Neuronal stem cell (in vitro differentiated cells): ENCODE measurements at regions not wholly inside any gene's neighbourhood (a gene's known extent, or its start where the extent isn't known, plus 50 kb on each side); places are given as distances from the start of the nearest gene placed in this dataset.

ENCODE experiments used
- DNase-seq: peaks from one replicate; pipeline ENCODE4 v3.0.0-alpha.2; 2013; ENCODE audit warnings: low spot score
- H2AFZ ChIP-seq: one replicate; pipeline ENCODE4 v1.6.1; 2013; ENCODE audit warnings: mild to moderate bottlenecking, low read length, inconsistent platforms
- H2AK5ac ChIP-seq: 2 replicates; pipeline ENCODE4 v1.6.1; 2013; ENCODE audit warnings: low read depth, mild to moderate bottlenecking, inconsistent platforms, low read length, moderate library complexity, mixed read lengths
- H2BK120ac ChIP-seq: 2 replicates; pipeline ENCODE4 v1.6.1; 2013; ENCODE audit warnings: low read depth, mild to moderate bottlenecking, inconsistent platforms, low read length, moderate library complexity, mixed read lengths
- H2BK12ac ChIP-seq: one replicate; pipeline ENCODE4 v1.6.1; 2013; ENCODE audit warnings: low read length, inconsistent platforms
- H2BK15ac ChIP-seq: 2 replicates; pipeline ENCODE4 v1.6.1; 2013; ENCODE audit warnings: mild to moderate bottlenecking, low read length, inconsistent platforms, mixed read lengths
- H2BK5ac ChIP-seq: one replicate; pipeline ENCODE4 v1.6.1; 2013; ENCODE audit warnings: inconsistent platforms, mild to moderate bottlenecking, low read length, moderate library complexity
- H3K14ac ChIP-seq: one replicate; pipeline ENCODE4 v1.6.1; 2013; ENCODE audit warnings: low read length, inconsistent platforms
- H3K18ac ChIP-seq: 2 replicates; pipeline ENCODE4 v1.6.1; 2013; ENCODE audit warnings: low read length, inconsistent platforms
- H3K23ac ChIP-seq: 2 replicates; pipeline ENCODE4 v1.6.1; 2013; ENCODE audit warnings: low read depth, mild to moderate bottlenecking, mixed read lengths, low read length, inconsistent platforms; ENCODE audit not compliant: poor library complexity
- H3K27ac ChIP-seq: replicated peaks from 3 replicates; pipeline ENCODE4 v1.5.1; 2013; ENCODE audit warnings: low read length, inconsistent platforms
- H3K27me3 ChIP-seq, 3 experiments: 2 replicates each; pipeline ENCODE4 v1.6.1; 2013; ENCODE audit warnings: low read length in 3 of 3, mild to moderate bottlenecking in 2 of 3, inconsistent platforms in 1 of 3, low read depth in 1 of 3, mixed read lengths in 1 of 3, moderate library complexity in 1 of 3; ENCODE audit not compliant: control insufficient read depth in 3 of 3, insufficient read depth in 3 of 3
- H3K36me3 ChIP-seq, 2 donors: replicated peaks in 1 of 2; 2 replicates each; pipeline ENCODE4 v1.6.1; 2013; ENCODE audit warnings: low read length in 2 of 2; ENCODE audit not compliant: control insufficient read depth in 2 of 2, insufficient read depth in 2 of 2
- H3K4ac ChIP-seq: 2 replicates; pipeline ENCODE4 v1.6.1; 2013; ENCODE audit warnings: inconsistent platforms, mild to moderate bottlenecking, low read length, moderate library complexity
- H3K4me1 ChIP-seq, 2 donors: 1 replicate in 1 of 2; 2 replicates in 1 of 2; pipeline ENCODE4 v1.6.1; 2013; ENCODE audit warnings: low read length in 2 of 2, low read depth in 1 of 2; ENCODE audit not compliant: control insufficient read depth in 2 of 2, insufficient read depth in 1 of 2
- H3K4me2 ChIP-seq: one replicate; pipeline ENCODE4 v1.6.1; 2013; ENCODE audit warnings: mild to moderate bottlenecking, low read length, inconsistent platforms; ENCODE audit not compliant: insufficient read depth, poor library complexity, severe bottlenecking
- H3K4me3 ChIP-seq, 2 donors: 2 replicates each; pipeline ENCODE4 v1.5.1; 2013; ENCODE audit warnings: low read length in 2 of 2, mild to moderate bottlenecking in 2 of 2, inconsistent platforms in 1 of 2, moderate library complexity in 1 of 2
- H3K79me1 ChIP-seq: one replicate; pipeline ENCODE4 v1.6.1; 2013; ENCODE audit warnings: low read depth, mild to moderate bottlenecking, inconsistent platforms, low read length, moderate library complexity
- H3K9ac ChIP-seq: one replicate; pipeline ENCODE4 v1.6.1; 2013; ENCODE audit warnings: mild to moderate bottlenecking, low read depth, low read length, inconsistent platforms; ENCODE audit not compliant: poor library complexity
- H3K9me3 ChIP-seq, 2 donors: replicated peaks in 1 of 2; 2 replicates each; pipeline versions ENCODE3 to v1.6.1; 2013; ENCODE audit warnings: low read length in 2 of 2, mild to moderate bottlenecking in 2 of 2, inconsistent platforms in 1 of 2, low read depth in 1 of 2, mixed read lengths in 1 of 2, moderate library complexity in 1 of 2; ENCODE audit not compliant: control insufficient read depth in 2 of 2, insufficient read depth in 1 of 2
- H4K8ac ChIP-seq: one replicate; pipeline ENCODE4 v1.6.1; 2013; ENCODE audit warnings: low read depth, mild to moderate bottlenecking, inconsistent platforms, low read length, moderate library complexity
- H4K91ac ChIP-seq: one replicate; pipeline ENCODE4 v1.6.1; 2013; ENCODE audit warnings: low read length, low read depth, mild to moderate bottlenecking, inconsistent platforms; ENCODE audit not compliant: poor library complexity
- WGBS, 2 donors: extraction: QIAGEN DNeasy Blood & Tissue Kit; methylation state at CpG; one replicate each; pipeline ENCODE4 v1.1.7; 2013; ENCODE audit warnings: missing lambda C conversion rate in 2 of 2, mixed read lengths in 1 of 2; ENCODE audit not compliant: insufficient read length in 2 of 2, insufficient replicate concordance in 1 of 2; ENCODE audit errors: extremely low coverage in 2 of 2; 5-methylcytosine and 5-hydroxymethylcytosine counted together

- Histone ChIP-seq H3K9ac (no peak overlapping the region), H3K4me1 (no peaks in the 10 kb centered on the region), H3K14ac (no peak overlapping the region), H3K27ac (no peak overlapping the region), H2BK15ac (no peak overlapping the region), H3K23ac (no peak overlapping the region), H2BK120ac (no peak overlapping the region), H2BK12ac (no peak overlapping the region), H3K18ac (no peak overlapping the region), H3K9me3 (peaks cover 0 to 4% of the 10 kb centered on the region in 2 donors), H3K4me2 (no peak overlapping the region), H2AFZ (no peak overlapping the region), H3K27me3 (peaks cover 0 to 2% (median 0%) of the 10 kb centered on the region in 3 experiments), H4K8ac (no peak overlapping the region), H3K36me3 (no peaks in the 10 kb centered on the region), H3K79me1 (no peaks in the 10 kb centered on the region), H2AK5ac (no peak overlapping the region), H3K4ac (no peak overlapping the region), H3K4me3 (no peak overlapping the region), H4K91ac (no peak overlapping the region), H2BK5ac (no peak overlapping the region)
- no peak for DNase-seq
- WGBS, 2 donors, result no CpG with 5 or more reads among the region's 9 CpGs
Measured at GRCh38 chr7:68121655-68122054, 1125.0 kb downstream of the TYW1 start.

GRCh38 chr7:68122801-68123200 lies 1126.2 kb downstream of the TYW1 start:
- Histone ChIP-seq H3K9ac (no peak overlapping the region), H3K27me3 (peaks cover 0 to 2% (median 0%) of the 10 kb centered on the region in 3 experiments), H3K4me1 (no peaks in the 10 kb centered on the region), H3K4me3 (no peak overlapping the region), H3K79me1 (no peaks in the 10 kb centered on the region), H2BK5ac (no peak overlapping the region), H3K9me3 (peaks cover 0 to 4% of the 10 kb centered on the region in 2 donors), H2BK12ac (no peak overlapping the region), H3K4me2 (no peak overlapping the region), H2AK5ac (no peak overlapping the region), H3K4ac (no peak overlapping the region), H2BK120ac (no peak overlapping the region), H2BK15ac (no peak overlapping the region), H2AFZ (no peak overlapping the region), H3K18ac (no peak overlapping the region), H3K23ac (no peak overlapping the region), H4K8ac (no peak overlapping the region), H3K27ac (no peak overlapping the region), H3K14ac (no peak overlapping the region), H4K91ac (no peak overlapping the region), H3K36me3 (no peaks in the 10 kb centered on the region)
- WGBS, 2 donors, result no CpG with 5 or more reads among the region's 8 CpGs
- DNase-seq, result no peak

GRCh38 chr7:68125168-68125567 lies 1128.5 kb downstream of the TYW1 start:
- Histone ChIP-seq H3K9ac (no peak overlapping the region), H4K91ac (no peak overlapping the region), H3K9me3 (no peaks in the 10 kb centered on the region), H3K79me1 (no peaks in the 10 kb centered on the region), H2AFZ (no peak overlapping the region), H2BK12ac (no peak overlapping the region), H3K4me3 (no peak overlapping the region), H3K18ac (no peak overlapping the region), H3K36me3 (no peaks in the 10 kb centered on the region), H3K4me2 (no peak overlapping the region), H3K27ac (no peak overlapping the region), H2BK15ac (no peak overlapping the region), H2BK5ac (no peak overlapping the region), H2BK120ac (no peak overlapping the region), H3K23ac (no peak overlapping the region), H3K4ac (no peak overlapping the region), H3K4me1 (no peaks in the 10 kb centered on the region), H3K14ac (no peak overlapping the region), H3K27me3 (no peaks in the 10 kb centered on the region), H2AK5ac (no peak overlapping the region), H4K8ac (no peak overlapping the region)
- no CpG with 5 or more reads among the region's 2 CpGs for WGBS, 2 donors
- no peak for DNase-seq

- WGBS, 2 donors, result no CpG with 5 or more reads among the region's 6 CpGs
- Histone ChIP-seq H3K23ac (no peak overlapping the region), H2BK5ac (no peak overlapping the region), H3K4ac (no peak overlapping the region), H3K4me2 (no peak overlapping the region), H2BK12ac (no peak overlapping the region), H2AK5ac (no peak overlapping the region), H2AFZ (no peak overlapping the region), H2BK120ac (no peak overlapping the region), H3K18ac (no peak overlapping the region), H3K79me1 (no peaks in the 10 kb centered on the region), H3K27me3 (no peaks in the 10 kb centered on the region), H3K4me1 (no peaks in the 10 kb centered on the region), H2BK15ac (no peak overlapping the region), H4K8ac (no peak overlapping the region), H3K36me3 (no peaks in the 10 kb centered on the region), H3K14ac (no peak overlapping the region), H4K91ac (no peak overlapping the region), H3K9ac (no peak overlapping the region), H3K27ac (no peak overlapping the region), H3K4me3 (no peak overlapping the region), H3K9me3 (no peaks in the 10 kb centered on the region)
- DNase-seq, result no peak
Measured at GRCh38 chr7:68133045-68133444, 1136.4 kb downstream of the TYW1 start.
